ENCODE measurements at regions not wholly inside any gene's neighbourhood (a gene's known extent, or its start where the extent isn't known, plus 50 kb on each side); places are given as distances from the start of the nearest gene placed in this dataset.

DNA sequence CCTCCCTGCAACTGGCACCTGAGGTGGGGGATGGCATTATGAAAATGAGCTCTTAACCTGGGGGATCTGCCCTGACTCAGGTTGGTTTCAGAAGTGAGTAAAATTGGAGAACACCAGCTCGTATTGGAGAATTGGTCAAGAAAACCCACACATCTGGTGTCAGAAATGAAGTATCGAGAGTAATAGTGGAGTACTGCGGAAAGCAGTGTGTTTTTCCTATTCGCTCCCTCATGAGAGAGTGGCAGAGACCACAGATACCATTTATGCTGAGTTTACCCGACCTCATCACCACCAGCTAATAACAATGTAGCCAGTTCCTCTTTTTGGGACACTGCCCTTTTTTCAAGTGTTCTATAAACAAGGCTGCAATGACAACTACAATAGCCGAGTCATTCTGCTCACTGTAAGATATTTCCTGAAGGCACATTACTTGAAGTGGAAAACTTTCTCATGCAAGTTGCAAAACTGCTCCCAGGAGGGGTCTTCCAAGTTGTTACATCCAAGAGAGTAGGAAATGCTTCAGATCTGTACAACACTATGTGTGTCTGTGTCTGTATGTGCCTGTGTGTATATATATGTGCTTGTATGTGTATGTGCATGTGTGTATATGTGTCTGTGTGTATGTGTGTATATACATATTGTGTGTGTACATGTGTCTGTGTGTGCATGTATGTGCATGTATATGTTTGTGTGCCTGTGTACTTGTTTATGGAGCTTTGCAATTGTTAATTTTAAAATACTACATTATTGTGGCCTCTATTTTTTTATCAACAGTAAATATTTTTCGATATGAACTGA lies 106.0 kb upstream of the CST7 start:
- TF ChIP-seq, protein P1, sequence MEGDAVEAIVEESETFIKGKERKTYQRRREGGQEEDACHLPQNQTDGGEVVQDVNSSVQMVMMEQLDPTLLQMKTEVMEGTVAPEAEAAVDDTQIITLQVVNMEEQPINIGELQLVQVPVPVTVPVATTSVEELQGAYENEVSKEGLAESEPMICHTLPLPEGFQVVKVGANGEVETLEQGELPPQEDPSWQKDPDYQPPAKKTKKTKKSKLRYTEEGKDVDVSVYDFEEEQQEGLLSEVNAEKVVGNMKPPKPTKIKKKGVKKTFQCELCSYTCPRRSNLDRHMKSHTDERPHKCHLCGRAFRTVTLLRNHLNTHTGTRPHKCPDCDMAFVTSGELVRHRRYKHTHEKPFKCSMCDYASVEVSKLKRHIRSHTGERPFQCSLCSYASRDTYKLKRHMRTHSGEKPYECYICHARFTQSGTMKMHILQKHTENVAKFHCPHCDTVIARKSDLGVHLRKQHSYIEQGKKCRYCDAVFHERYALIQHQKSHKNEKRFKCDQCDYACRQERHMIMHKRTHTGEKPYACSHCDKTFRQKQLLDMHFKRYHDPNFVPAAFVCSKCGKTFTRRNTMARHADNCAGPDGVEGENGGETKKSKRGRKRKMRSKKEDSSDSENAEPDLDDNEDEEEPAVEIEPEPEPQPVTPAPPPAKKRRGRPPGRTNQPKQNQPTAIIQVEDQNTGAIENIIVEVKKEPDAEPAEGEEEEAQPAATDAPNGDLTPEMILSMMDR (conservative IDR thresholded peaks at IDR 0.05) = no peak
- no peak for TF ChIP-seq ZFX (IDR thresholded peaks at IDR 0.05)

Data from C4-2B (cell line).